Heart left ventricle (tissue), 16 donors: ENCODE measurements at regions not wholly inside any gene's neighbourhood (a gene's known extent, or its start where the extent isn't known, plus 50 kb on each side); places are given as distances from the start of the nearest gene placed in this dataset.
A peak's percentile ranks its signal among the peaks of the same experiment; 100 is the strongest.

Experiments
- ATAC-seq, 4 donors: fragments of 200-7000 bp; cut with Tn5 transposase; one replicate each; pipeline ENCODE4 v1.9.1; 2020 to 2022; ENCODE audit warnings: moderate library complexity in 4 of 4, mild to moderate bottlenecking in 3 of 4, moderate number of reproducible peaks in 1 of 4
- DNase-seq, 5 donors: peaks; one replicate each; pipeline ENCODE4 v3.0.0-alpha.2; 2020
- H3K27ac ChIP-seq, 12 donors: fragments of 200-600 bp; sonication (generic) in 4 of 12; one replicate each; pipeline versions ENCODE4 v1.5.0 to v1.8.0; 2016 to 2022; ENCODE audit warnings: mild to moderate bottlenecking in 2 of 12
- H3K27me3 ChIP-seq, 9 donors: fragments of 200-600 bp; sonication (generic) in 2 of 9; one replicate each; pipeline versions ENCODE4 v1.5.1 to v1.8.0; 2016 to 2022; ENCODE audit warnings: mild to moderate bottlenecking in 3 of 9
- H3K36me3 ChIP-seq, 9 donors: fragments of 200-600 bp; sonication (generic) in 2 of 9; one replicate each; pipeline versions ENCODE4 v1.5.0 to v1.8.0; 2018 to 2022; ENCODE audit warnings: mild to moderate bottlenecking in 2 of 9
- H3K4me1 ChIP-seq, 12 donors: fragments of 200-600 bp; sonication (generic) in 4 of 12; one replicate each; pipeline versions ENCODE4 v1.5.0 to v1.8.0; 2016 to 2022; ENCODE audit warnings: mild to moderate bottlenecking in 3 of 12
- H3K4me3 ChIP-seq, 12 donors: fragments of 200-600 bp; sonication (generic) in 4 of 12; one replicate each; pipeline versions ENCODE4 v1.5.0 to v1.8.0; 2017 to 2022; ENCODE audit warnings: mild to moderate bottlenecking in 9 of 12, moderate library complexity in 4 of 12
- H3K9me3 ChIP-seq, 12 donors: fragments of 200-600 bp; sonication (generic) in 4 of 12; one replicate each; pipeline versions ENCODE4 v1.5.0 to v1.8.0; 2016 to 2022; ENCODE audit warnings: mild to moderate bottlenecking in 1 of 12
- POLR2A ChIP-seq, 2 donors: fragments of 450-650 bp; IDR thresholded peaks; one replicate each; pipeline ENCODE4 v1.6.1; 2017; ENCODE audit warnings: antibody characterized with exemption in 2 of 2, mild to moderate bottlenecking in 2 of 2, moderate library complexity in 2 of 2
- WGBS, 4 donors: extraction: QIAGEN DNeasy Blood & Tissue Kit in 2 of 4; methylation state at CpG; one replicate each; pipeline versions ENCODE4 v1.1.5 to v1.1.7; 2013 to 2018; 5-methylcytosine and 5-hydroxymethylcytosine counted together
- intact Hi-C, 10 donors: fragments of 100-400 bp; cut with DNase I; formaldehyde crosslinking; loops; one replicate each; pipeline versions ENCODE4 v1.11.1 to v1.14.2; 2022
- TF ChIP-seq, protein P1 (sequence below), 12 donors: fragments of 200-600 bp; sonication (generic) in 4 of 12; IDR thresholded peaks; one replicate each; pipeline versions ENCODE4 v1.5.0 to v1.8.0; 2018 to 2022; ENCODE audit warnings: antibody characterized with exemption in 12 of 12, mild to moderate bottlenecking in 5 of 12
- donor health status: ischemic (EF 13 %, LVEDD 7.1; RV severe dilation, severe dysfunction).
- donor health status: healthy with polysubstance abuse.
- donor health status: DM: no; HTN: yes; CAD: no.
- donor health status: DM: no; HTN: no; CAD: no.
- donor health status: ischemic (EF 25% LVEDD 6.9; RV normal size, moderate dysfunction).
- donor health status: ischemic (EF 25% LVEDD 5.7; RV mildly dilated, moderate dysfunction).
- donor health status: healthy.
- donor health status: DM: yes; HTN: yes; CAD: no.
- donor health status: ischemic (EF 35%, LVEDD 5.7; RV mildly dilated, moderate dysfunction).
- donor health status: nonischemic (EF 11% LVEDD 7.7; RV severe dilation, severe dysfunction).
- donor health status: DM: yes; HTN: yes; CAD: no.
- donor health status: PGD.
- donor health status: ischemic (EF 29% LVEDD 5.4; RV normal size, mild dysfunction).
- donor health status: nonischemic (EF 23%, LVEDD 6.1; RV moderate dilation, normal function).

DNA sequence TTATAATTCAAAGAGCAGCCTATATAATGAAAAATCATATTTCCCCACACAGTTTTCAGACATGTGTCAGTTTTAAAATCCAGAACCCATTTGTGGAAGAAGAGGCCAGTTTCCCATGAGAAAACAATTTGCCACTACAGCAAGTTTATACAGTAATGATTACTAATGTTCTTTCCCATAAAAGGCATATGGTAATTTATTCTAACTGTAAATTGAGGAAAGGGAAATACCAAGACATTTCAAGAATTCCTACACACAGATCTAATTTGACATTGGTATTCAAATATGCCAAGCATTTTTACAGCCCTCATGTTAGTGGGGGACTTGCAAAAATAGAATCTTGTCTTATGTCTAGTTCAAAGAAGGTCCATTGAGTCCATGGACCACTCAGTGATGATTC lies 1368.6 kb downstream of the FSTL5 start:
- TF ChIP-seq, protein P1, sequence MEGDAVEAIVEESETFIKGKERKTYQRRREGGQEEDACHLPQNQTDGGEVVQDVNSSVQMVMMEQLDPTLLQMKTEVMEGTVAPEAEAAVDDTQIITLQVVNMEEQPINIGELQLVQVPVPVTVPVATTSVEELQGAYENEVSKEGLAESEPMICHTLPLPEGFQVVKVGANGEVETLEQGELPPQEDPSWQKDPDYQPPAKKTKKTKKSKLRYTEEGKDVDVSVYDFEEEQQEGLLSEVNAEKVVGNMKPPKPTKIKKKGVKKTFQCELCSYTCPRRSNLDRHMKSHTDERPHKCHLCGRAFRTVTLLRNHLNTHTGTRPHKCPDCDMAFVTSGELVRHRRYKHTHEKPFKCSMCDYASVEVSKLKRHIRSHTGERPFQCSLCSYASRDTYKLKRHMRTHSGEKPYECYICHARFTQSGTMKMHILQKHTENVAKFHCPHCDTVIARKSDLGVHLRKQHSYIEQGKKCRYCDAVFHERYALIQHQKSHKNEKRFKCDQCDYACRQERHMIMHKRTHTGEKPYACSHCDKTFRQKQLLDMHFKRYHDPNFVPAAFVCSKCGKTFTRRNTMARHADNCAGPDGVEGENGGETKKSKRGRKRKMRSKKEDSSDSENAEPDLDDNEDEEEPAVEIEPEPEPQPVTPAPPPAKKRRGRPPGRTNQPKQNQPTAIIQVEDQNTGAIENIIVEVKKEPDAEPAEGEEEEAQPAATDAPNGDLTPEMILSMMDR (IDR thresholded peaks at IDR 0.05) = no peak
- TF ChIP-seq POLR2A (IDR thresholded peaks at IDR 0.05) = no peak
- Histone ChIP-seq H3K27ac (no peak overlapping the region), H3K9me3 (peaks cover 0 to 47% (median 17%) of the 10 kb centered on the region in 12 donors), H3K4me3 (no peak overlapping the region), H3K36me3 (no peaks in the 10 kb centered on the region), H3K27me3 (no peaks in the 10 kb centered on the region), H3K4me1 (no peaks in the 10 kb centered on the region)
- intact Hi-C loops = no loop called here
- ATAC-seq (no peak), DNase-seq (no peak)

DNA sequence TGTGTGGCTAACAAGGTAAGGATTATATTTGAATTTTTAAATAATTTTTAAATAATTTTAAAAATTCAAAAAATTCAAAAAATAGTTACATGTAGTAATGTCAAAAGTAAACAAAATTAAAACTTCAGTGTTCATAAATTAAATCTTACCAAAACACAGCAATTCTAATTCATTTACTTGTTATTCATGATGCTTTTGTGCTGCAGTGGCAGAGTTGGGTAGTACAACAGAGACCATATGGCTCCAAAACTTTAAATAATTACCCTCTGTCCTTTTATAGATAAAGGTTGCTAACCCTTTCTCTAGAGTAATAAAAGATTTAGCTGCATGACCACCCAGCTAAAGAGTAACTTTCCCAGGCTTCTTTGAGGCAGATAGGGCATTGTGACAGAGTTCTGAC lies 1355.6 kb downstream of the FSTL5 start:
- ATAC-seq (no peak), DNase-seq (no peak)
- intact Hi-C loops = no loop called here
- no peaks in the 10 kb centered on the region for H3K9me3 ChIP-seq
- no peak overlapping the region for H3K4me3 ChIP-seq
- TF ChIP-seq, protein P1 (IDR thresholded peaks at IDR 0.05) = peak in 2 of 12 donors; percentile 9 to 15
- no peak for TF ChIP-seq POLR2A (IDR thresholded peaks at IDR 0.05)
- no peaks in the 10 kb centered on the region for H3K4me1 ChIP-seq
- H3K27ac ChIP-seq = no peak overlapping the region
- H3K36me3 ChIP-seq = no peaks in the 10 kb centered on the region
- H3K27me3 ChIP-seq = no peaks in the 10 kb centered on the region

DNA sequence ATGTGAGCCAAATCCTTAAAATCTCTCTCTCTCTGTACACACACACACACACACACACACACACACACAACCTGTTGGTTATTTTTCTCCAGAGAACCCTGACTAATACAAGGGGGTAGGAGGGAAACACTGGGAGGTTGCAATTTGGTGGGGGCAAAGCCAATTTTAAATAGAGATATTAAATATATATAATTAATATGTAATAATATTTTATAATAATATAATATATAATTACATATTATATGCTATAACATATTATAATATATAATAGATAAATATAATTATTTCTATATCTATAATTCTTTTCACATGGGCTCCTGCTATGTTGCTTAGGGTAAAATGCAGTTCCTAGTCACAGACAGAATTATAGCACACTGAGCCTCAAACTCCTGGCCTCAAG lies 1354.2 kb downstream of the FSTL5 start:
- TF ChIP-seq, protein P1 (IDR thresholded peaks at IDR 0.05) = no peak
- TF ChIP-seq POLR2A (IDR thresholded peaks at IDR 0.05) = no peak
- Histone ChIP-seq H3K36me3 (no peaks in the 10 kb centered on the region), H3K4me3 (no peak overlapping the region), H3K27me3 (no peaks in the 10 kb centered on the region), H3K27ac (no peak overlapping the region), H3K9me3 (no peaks in the 10 kb centered on the region), H3K4me1 (no peaks in the 10 kb centered on the region)
- intact Hi-C loops = no loop called here
- DNase-seq (no peak), ATAC-seq (no peak)

DNA sequence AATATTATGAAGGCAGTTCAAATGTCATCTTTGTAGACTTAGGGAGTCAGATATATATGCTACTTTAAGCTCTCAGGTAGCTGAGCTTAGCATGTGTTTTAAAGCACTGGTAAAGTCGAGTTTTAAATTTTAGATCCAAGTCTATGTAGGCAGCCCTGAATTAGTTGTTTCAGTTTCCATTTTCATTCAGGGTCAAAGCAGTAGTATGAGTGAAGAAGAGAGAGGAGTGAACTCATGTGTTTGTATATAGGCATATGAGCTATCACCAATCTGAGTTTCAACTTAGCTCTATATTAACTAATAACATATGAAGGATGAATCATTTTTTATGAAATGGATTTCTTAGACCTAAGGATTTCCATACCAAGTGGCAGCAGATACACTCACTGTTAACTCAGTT lies 1353.4 kb downstream of the FSTL5 start:
- Histone ChIP-seq H3K27me3 (no peaks in the 10 kb centered on the region), H3K27ac (no peak overlapping the region), H3K9me3 (no peaks in the 10 kb centered on the region), H3K4me3 (no peak overlapping the region), H3K36me3 (no peaks in the 10 kb centered on the region), H3K4me1 (no peaks in the 10 kb centered on the region)
- DNase-seq = no peak
- TF ChIP-seq, protein P1 (IDR thresholded peaks at IDR 0.05) = no peak
- TF ChIP-seq POLR2A (IDR thresholded peaks at IDR 0.05) = no peak
- no peak for ATAC-seq
- WGBS, 4 donors = 60 to 67% (median 63%) methylated on average over 1 of the region's 1 CpG
- intact Hi-C loops = no loop called here
